GM15510 (cell line): ENCODE measurements at regions not wholly inside any gene's neighbourhood (a gene's known extent, or its start where the extent isn't known, plus 50 kb on each side); places are given as distances from the start of the nearest gene placed in this dataset.

Experiments used
- POLR2A ChIP-seq: IDR thresholded peaks from 3 replicates; pipeline ENCODE4 v1.6.1; 2011; ENCODE audit warnings: borderline replicate concordance; ENCODE audit not compliant: insufficient read length; ENCODE audit errors: extremely low read depth

- TF ChIP-seq POLR2A, result no peak
Observed at GRCh38 chr15:70357453-70357852, 259.7 kb upstream of the TLE3 start.

DNA sequence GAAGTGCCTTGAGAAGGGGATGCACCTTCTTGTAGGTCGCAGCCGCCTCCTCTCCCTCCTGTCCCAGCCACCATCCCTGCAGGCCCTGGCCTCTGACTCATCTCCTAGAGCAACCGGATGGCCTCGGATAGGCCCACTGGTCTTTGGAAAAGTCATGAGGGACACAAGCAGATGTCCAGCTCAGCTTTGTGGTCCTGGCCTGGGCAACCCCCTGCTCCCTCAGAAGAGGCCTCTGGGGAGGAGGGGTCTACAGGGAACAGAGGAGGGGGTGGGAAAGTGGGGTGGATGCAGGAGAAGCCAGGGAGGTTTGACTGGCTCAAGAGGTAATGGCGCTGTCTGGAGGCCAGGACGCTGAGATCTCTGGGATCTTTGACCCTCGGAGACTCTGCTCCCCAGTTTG lies 259.2 kb upstream of the TLE3 start:
- no peak for TF ChIP-seq POLR2A

- TF ChIP-seq POLR2A, result no peak
Observed at GRCh38 chr15:70356062-70356860, 258.5 kb upstream of the TLE3 start.

- no peak for TF ChIP-seq POLR2A
Observed at GRCh38 chr15:70355275-70355795, 257.6 kb upstream of the TLE3 start.

DNA sequence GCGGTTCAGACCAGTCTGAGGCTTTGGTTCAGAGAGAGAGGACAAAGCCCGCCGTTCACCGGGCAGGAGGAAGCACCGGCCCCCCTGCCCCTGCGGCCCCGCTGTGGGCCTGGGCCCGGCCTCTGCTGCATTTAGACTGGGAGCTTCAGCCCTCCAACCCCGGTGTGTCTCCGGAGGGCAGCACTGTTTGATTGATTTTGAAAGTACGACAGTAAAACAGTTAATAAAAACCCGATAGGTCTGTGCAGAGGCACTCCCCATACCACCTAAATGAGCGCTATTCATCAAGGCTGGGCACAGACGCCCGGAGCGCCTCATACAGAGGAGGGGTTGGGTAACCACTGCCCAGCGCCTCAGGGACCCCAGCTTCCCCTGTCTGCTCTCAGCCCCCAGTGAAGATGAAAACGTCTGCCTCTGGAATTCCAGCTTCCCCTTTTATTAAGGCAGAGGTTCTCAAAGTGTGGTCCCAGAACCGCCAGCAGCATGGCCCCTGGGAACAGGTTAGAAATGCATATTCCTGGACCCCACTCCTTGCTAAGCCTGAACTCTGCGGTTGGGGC lies 256.7 kb upstream of the TLE3 start:
- no peak for TF ChIP-seq POLR2A

DNA sequence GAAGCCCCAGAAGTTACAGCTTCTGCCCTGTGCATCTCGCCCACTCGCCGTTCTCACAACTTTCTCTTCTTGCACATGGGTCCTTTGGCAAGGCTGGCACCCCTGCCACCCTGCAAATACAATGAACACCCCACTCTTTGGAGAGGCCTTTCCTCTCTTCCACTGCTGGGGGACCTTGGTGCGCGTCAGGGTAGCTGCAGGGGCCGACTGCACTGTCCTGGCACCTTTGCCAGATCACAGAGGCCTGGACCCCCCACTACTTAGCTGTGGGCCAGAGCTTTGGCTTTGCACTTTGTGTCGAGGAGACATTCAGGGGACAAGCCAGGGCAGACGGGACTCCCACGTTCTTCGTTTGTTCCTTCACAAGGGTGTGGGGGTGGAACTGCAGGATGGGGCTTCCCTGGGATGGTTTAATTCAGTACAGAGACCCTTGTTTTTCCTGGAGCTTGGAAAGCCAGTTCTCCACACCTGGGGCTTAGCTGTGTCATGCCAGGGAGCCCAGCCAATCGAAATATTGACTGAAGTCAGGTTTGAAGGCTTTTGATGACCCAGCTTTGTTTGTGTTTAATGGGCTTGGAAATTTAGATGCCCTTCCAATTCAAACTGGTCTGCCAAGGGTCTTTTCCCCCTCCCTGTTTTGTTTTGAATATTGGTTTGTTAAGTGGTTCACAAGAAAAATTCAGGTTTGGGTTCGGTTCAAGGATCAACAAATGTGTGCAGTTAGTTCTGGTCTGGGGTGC lies 256.1 kb upstream of the TLE3 start:
- TF ChIP-seq POLR2A, result no peak

DNA sequence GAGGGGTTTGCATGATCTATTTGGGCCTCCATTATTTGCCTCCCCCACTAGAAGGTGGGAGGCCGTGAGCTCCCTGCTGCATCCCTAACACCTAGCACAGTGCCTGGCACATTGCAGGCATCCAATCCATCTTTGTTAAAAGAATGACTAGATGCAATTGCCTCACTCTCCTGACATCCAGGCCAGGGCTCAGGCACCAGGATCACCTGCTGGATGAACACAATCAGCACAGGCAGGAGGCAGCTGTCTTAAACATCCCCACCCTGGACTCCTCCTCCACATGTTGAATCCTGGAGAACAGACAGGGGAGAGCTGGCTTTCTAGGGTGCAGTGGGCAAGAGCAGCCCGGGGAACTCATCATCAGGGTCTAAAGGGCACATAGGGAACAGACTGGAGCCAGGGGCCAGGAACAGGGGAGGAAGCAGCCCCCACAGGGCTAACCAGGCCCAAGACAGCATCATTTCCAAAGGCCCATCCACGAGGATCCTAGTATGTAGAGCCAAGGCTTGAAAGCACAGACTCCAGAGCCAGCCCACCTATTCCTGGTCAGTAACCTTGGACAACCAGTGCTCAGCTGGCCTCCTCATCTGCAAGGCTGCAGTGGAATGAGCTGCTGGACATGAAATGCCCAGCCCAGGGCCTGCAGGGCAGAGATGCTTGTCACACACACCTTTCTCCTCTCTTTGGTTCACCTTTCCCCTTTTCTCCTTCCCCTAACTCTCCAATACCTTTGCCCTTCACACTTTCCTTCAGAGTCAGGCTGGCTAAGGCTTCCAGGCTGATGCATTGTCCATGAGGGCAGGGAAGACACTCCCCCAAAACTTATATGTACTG lies 254.4 kb upstream of the TLE3 start:
- TF ChIP-seq POLR2A, result no peak

- no peak for TF ChIP-seq POLR2A
Observed at GRCh38 chr15:70351391-70351790, 253.7 kb upstream of the TLE3 start.

DNA sequence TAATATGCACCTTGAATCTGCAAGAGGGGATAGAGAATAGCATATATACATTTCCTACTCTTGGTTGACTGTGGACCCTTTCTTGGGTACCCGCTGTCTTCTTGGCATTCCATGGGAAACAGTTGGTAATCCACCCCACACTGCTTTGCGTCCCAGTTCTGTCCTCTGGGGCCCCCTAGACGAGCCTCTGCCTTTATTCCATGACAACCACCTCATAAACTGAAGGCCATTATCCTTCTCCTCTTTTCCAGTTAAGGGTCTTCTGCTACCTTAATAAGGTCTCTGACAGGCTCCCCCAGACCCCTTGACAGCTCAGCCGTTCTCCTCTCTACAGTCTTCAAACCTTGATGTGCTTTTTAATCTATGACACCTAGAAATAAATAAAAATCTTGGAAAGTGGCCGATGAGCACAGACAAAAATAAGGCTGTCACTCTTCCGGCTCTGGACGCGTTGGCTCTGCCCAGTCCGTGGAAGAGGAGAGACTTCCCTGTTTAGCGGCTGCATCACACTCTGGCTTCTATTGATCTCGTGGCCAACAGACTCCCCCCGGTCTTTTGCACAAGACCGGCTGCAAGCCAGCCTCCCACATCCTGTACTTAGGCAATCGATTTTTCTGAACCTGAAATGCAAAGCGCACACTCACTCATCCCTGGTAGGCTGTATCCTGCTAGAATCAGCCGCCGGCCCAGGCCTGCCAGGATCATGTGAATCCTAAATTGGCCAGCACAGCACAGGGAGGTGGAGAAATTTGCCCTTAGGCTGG lies 251.0 kb upstream of the TLE3 start:
- no peak for TF ChIP-seq POLR2A

DNA sequence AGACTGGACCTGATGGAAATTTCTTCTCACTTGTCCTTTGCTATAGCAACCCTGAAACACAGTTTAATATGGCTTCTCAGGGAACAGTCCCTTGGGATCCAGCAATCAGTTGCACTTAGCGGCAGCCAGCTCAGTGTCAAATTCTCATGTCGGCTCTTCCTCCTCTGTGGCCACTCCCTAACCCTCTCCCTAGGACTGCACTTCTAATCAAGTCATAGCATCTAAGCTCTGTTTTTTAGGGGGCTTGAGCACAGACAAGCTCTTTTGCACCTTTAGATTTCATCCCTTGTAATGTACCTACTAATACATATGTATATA lies 250.5 kb upstream of the TLE3 start:
- TF ChIP-seq POLR2A, result no peak

- TF ChIP-seq POLR2A, result no peak
Observed at GRCh38 chr15:70347321-70348225, 249.9 kb upstream of the TLE3 start.

GRCh38 chr15:70345251-70346019 lies 247.7 kb upstream of the TLE3 start:
- no peak for TF ChIP-seq POLR2A
